ENCODE measurements at regions not wholly inside any gene's neighbourhood (a gene's known extent, or its start where the extent isn't known, plus 50 kb on each side); places are given as distances from the start of the nearest gene placed in this dataset.

DNA sequence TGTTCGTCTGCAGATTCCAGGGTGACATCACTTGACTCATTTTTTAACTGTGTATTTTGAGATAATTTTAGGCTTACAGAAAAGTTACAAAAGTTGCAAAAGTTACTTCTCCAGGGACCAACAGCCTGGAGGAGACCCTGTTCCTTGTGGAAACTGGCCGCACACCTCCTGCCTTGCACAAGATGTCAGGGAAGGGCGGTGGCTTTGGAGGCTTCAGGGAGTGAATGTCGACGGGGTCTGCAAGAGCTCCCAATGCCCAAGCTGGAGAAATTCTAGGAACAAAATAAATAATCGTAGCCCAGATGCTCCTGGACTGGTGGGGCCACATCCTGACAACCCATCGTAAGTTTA lies 62.2 kb upstream of the FAM20C start:
- no peak overlapping the region for H3K4me3 Mint-ChIP-seq
- intact Hi-C loops (cut with micrococcal nuclease), result no loop called here

GRCh38 chr7:130875-131780 lies 61.2 kb upstream of the FAM20C start:
- H3K36me3 ChIP-seq (replicated peaks in 1 of 2; ENCODE audit: control insufficient read depth in 1 of 2, insufficient read depth in 2 of 2, low read length in 2 of 2), result no peaks in the 10 kb centered on the region
- H3K4me3 Mint-ChIP-seq, result peak overlapping the region; percentile 30 to 56
- H3K9ac ChIP-seq (ENCODE audit: insufficient read depth, low read length, poor library complexity, severe bottlenecking), result no peak overlapping the region
- no peak overlapping the region for H3K4me2 ChIP-seq (replicated peaks; ENCODE audit: extremely low read depth, low read length, poor library complexity, severe bottlenecking)
- H3K27ac Mint-ChIP-seq, result peak overlapping the region in 4 of 7 donors; percentile 27 to 75 (median 58)
- H3K36me3 Mint-ChIP-seq, result no peaks in the 10 kb centered on the region
- peak overlapping the region; percentile 19 for H2AFZ ChIP-seq (ENCODE audit: insufficient read depth, low read depth, low read length, poor library complexity, severe bottlenecking)
- H3K4me1 ChIP-seq (ENCODE audit: control insufficient read depth in 1 of 2, insufficient read depth in 2 of 2, low read length in 2 of 2), result peaks cover 59 to 64% of the 10 kb centered on the region in 2 donors
- H3K9me3 Mint-ChIP-seq, result peaks cover 0 to 2% (median 0%) of the 10 kb centered on the region in 7 donors
- H3K4me3 ChIP-seq (replicated peaks in 1 of 3; ENCODE audit: low read depth in 2 of 3, low read length in 3 of 3), result no peak overlapping the region
- WGBS (ENCODE audit: insufficient coverage), result 91% methylated on average over 17 of the region's 19 CpGs
- TF ChIP-seq, protein P1, sequence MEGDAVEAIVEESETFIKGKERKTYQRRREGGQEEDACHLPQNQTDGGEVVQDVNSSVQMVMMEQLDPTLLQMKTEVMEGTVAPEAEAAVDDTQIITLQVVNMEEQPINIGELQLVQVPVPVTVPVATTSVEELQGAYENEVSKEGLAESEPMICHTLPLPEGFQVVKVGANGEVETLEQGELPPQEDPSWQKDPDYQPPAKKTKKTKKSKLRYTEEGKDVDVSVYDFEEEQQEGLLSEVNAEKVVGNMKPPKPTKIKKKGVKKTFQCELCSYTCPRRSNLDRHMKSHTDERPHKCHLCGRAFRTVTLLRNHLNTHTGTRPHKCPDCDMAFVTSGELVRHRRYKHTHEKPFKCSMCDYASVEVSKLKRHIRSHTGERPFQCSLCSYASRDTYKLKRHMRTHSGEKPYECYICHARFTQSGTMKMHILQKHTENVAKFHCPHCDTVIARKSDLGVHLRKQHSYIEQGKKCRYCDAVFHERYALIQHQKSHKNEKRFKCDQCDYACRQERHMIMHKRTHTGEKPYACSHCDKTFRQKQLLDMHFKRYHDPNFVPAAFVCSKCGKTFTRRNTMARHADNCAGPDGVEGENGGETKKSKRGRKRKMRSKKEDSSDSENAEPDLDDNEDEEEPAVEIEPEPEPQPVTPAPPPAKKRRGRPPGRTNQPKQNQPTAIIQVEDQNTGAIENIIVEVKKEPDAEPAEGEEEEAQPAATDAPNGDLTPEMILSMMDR (IDR thresholded peaks at IDR 0.05), result no peak
- intact Hi-C loops (cut with micrococcal nuclease), result no loop called here
- peaks cover 1 to 11% (median 2%) of the 10 kb centered on the region in 3 donors for H3K27me3 Mint-ChIP-seq (ENCODE audit: low read depth in 3 of 3)
- peak overlapping the region in 1 of 2 donors; percentile 40 for H3K27ac ChIP-seq (ENCODE audit: low read depth in 1 of 2, low read length in 2 of 2)
- no peaks in the 10 kb centered on the region for H3K27me3 ChIP-seq (ENCODE audit: control insufficient read depth in 2 of 2, insufficient read depth in 2 of 2, low read length in 2 of 2)
- no peaks in the 10 kb centered on the region for H4K20me1 ChIP-seq (ENCODE audit: insufficient read depth, low read length)
- peaks cover 58% of the 10 kb centered on the region for H3K4me1 Mint-ChIP-seq
- H3K9me3 ChIP-seq (replicated peaks in 1 of 2; ENCODE audit: control insufficient read depth in 1 of 2, insufficient read depth in 1 of 2, low read length in 2 of 2), result no peaks in the 10 kb centered on the region
- no peaks in the 10 kb centered on the region for H3K79me2 ChIP-seq (ENCODE audit: insufficient read depth, low read length)
- DNase-seq, result no peak

More for the DNA sequence above, 62.2 kb upstream of the FAM20C start:
- peak overlapping the region in 1 of 3 experiments; percentile 54 for H3K4me3 ChIP-seq (replicated peaks in 1 of 3; ENCODE audit: low read depth in 2 of 3, low read length in 3 of 3)
- peak overlapping the region; percentile 37 for H3K4me2 ChIP-seq (replicated peaks; ENCODE audit: extremely low read depth, low read length, poor library complexity, severe bottlenecking)
- no peaks in the 10 kb centered on the region for H3K79me2 ChIP-seq (ENCODE audit: insufficient read depth, low read length)
- H3K27me3 ChIP-seq (ENCODE audit: control insufficient read depth in 2 of 2, insufficient read depth in 2 of 2, low read length in 2 of 2), result no peaks in the 10 kb centered on the region
- peaks cover 58% of the 10 kb centered on the region for H3K4me1 Mint-ChIP-seq
- no peak overlapping the region for H2AFZ ChIP-seq (ENCODE audit: insufficient read depth, low read depth, low read length, poor library complexity, severe bottlenecking)
- H3K27ac Mint-ChIP-seq, result peak overlapping the region; percentile 81 to 95 (median 89)
- H4K20me1 ChIP-seq (ENCODE audit: insufficient read depth, low read length), result no peaks in the 10 kb centered on the region
- DNase-seq, result no peak
- H3K27ac ChIP-seq (ENCODE audit: low read depth in 1 of 2, low read length in 2 of 2), result peak overlapping the region; percentile 78
- 72% methylated on average over 5 of the region's 7 CpGs for WGBS (ENCODE audit: insufficient coverage)
- peaks cover 1 to 11% (median 2%) of the 10 kb centered on the region in 3 donors for H3K27me3 Mint-ChIP-seq (ENCODE audit: low read depth in 3 of 3)
- peaks cover 0 to 2% of the 10 kb centered on the region in 2 donors for H3K36me3 Mint-ChIP-seq
- peaks cover 0 to 2% (median 0%) of the 10 kb centered on the region in 7 donors for H3K9me3 Mint-ChIP-seq
- H3K36me3 ChIP-seq (replicated peaks in 1 of 2; ENCODE audit: control insufficient read depth in 1 of 2, insufficient read depth in 2 of 2, low read length in 2 of 2), result no peaks in the 10 kb centered on the region
- H3K9ac ChIP-seq (ENCODE audit: insufficient read depth, low read length, poor library complexity, severe bottlenecking), result no peak overlapping the region
- peaks cover 59 to 64% of the 10 kb centered on the region in 2 donors for H3K4me1 ChIP-seq (ENCODE audit: control insufficient read depth in 1 of 2, insufficient read depth in 2 of 2, low read length in 2 of 2)
- TF ChIP-seq, protein P1 (IDR thresholded peaks at IDR 0.05), result no peak
- H3K9me3 ChIP-seq (replicated peaks in 1 of 2; ENCODE audit: control insufficient read depth in 1 of 2, insufficient read depth in 1 of 2, low read length in 2 of 2), result no peaks in the 10 kb centered on the region

Measured in CD14-positive monocyte (primary cell).